PC-9 (cell line): ENCODE measurements at regions not wholly inside any gene's neighbourhood (a gene's known extent, or its start where the extent isn't known, plus 50 kb on each side); places are given as distances from the start of the nearest gene placed in this dataset.

ENCODE experiments used
- BruUV-seq: library from RNA; stranded (reverse); fragments of 400-500 nt; replicated peaks from 2 replicates; lab custom pipeline; 2021; lab: Mats Ljungman, UMichigan
- CTCF ChIA-PET: fragments of 300-600 bp; sonication (Branson Sonifier 250); formaldehyde crosslinking; loops from one replicate; lab custom pipeline; 2022; ENCODE audit warnings: antibody characterized with exemption; lab: Charles Lee
- POLR2A ChIA-PET: fragments of 300-600 bp; sonication (Branson Sonifier 250); formaldehyde crosslinking; loops from one replicate; lab custom pipeline; 2022; ENCODE audit warnings: antibody characterized with exemption; ENCODE audit not compliant: unreplicated experiment; lab: Charles Lee
- DNase-seq, 2 experiments: peaks; one replicate each; pipeline versions ENCODE4 v3.0.0 to v3.0.0-alpha.2; 2015 to 2022; ENCODE audit warnings: mixed read lengths in 1 of 2
- H2AFZ ChIP-seq: fragments of 200-600 bp; sonication (generic); 2 replicates; pipeline ENCODE4 v1.8.1; 2017; ENCODE audit warnings: antibody characterized with exemption
- H3F3A ChIP-seq: fragments of 200-600 bp; sonication (generic); 2 replicates; pipeline ENCODE4 v1.8.1; 2017; ENCODE audit warnings: antibody characterized with exemption, mild to moderate bottlenecking, low read depth; ENCODE audit not compliant: insufficient read depth
- H3K27ac ChIP-seq: fragments of 200-600 bp; sonication (generic); 2 replicates; pipeline ENCODE4 v1.6.1; 2016; ENCODE audit warnings: mixed run types
- H3K27me3 ChIP-seq: fragments of 200-600 bp; sonication (generic); 2 replicates; pipeline ENCODE4 v1.6.1; 2016; ENCODE audit warnings: low read depth, mixed run types; ENCODE audit not compliant: insufficient read depth
- H3K36me3 ChIP-seq: fragments of 200-600 bp; sonication (generic); 2 replicates; pipeline ENCODE4 v1.6.1; 2016; ENCODE audit warnings: low read depth, mixed run types
- H3K4me1 ChIP-seq: fragments of 200-600 bp; sonication (generic); replicated peaks from 2 replicates; pipeline ENCODE4 v1.6.1; 2016; ENCODE audit warnings: mixed run types; ENCODE audit not compliant: insufficient read depth
- H3K4me2 ChIP-seq: fragments of 200-600 bp; sonication (generic); 2 replicates; pipeline ENCODE4 v1.6.1; 2017; ENCODE audit warnings: mixed run types
- H3K4me3 ChIP-seq: fragments of 200-600 bp; sonication (generic); 2 replicates; pipeline ENCODE4 v1.6.1; 2016; ENCODE audit warnings: mixed run types
- H3K79me2 ChIP-seq: fragments of 200-600 bp; sonication (generic); 2 replicates; pipeline ENCODE4 v1.6.1; 2017; ENCODE audit warnings: low read depth, mixed run types
- H3K9me2 ChIP-seq: fragments of 200-600 bp; sonication (generic); 2 replicates; pipeline ENCODE4 v1.8.1; 2017; ENCODE audit warnings: mild to moderate bottlenecking; ENCODE audit not compliant: insufficient read depth
- H3K9me3 ChIP-seq: fragments of 200-600 bp; sonication (generic); 2 replicates; pipeline ENCODE4 v1.8.1; 2016; ENCODE audit warnings: low read depth; ENCODE audit not compliant: insufficient read depth
- H4K20me1 ChIP-seq: fragments of 200-600 bp; sonication (generic); 2 replicates; pipeline ENCODE4 v1.8.1; 2017; ENCODE audit not compliant: insufficient read depth
- EZH2 ChIP-seq: fragments of 200-600 bp; sonication (generic); IDR thresholded peaks from 2 replicates; pipeline ENCODE4 v1.8.0; 2017; ENCODE audit warnings: antibody characterized with exemption, low read depth
- intact Hi-C: fragments of 100-400 bp; cut with micrococcal nuclease; formaldehyde crosslinking; loops from one replicate; pipeline ENCODE4 v1.10.0; 2022; ENCODE audit not compliant: unreplicated experiment
- TF ChIP-seq, protein P1 (sequence below): fragments of 200-600 bp; sonication (generic); conservative IDR thresholded peaks from 2 replicates; pipeline ENCODE4 v1.6.1; 2017; ENCODE audit warnings: mixed run types, antibody characterized with exemption, mild to moderate bottlenecking, moderate library complexity

- intact Hi-C loops: no loop called here
- Histone ChIP-seq H3K9me2 (no peaks in the 10 kb centered on the region; the same call in 1 of the 2 replicates), H4K20me1 (no peaks in the 10 kb centered on the region), H3K4me2 (no peak overlapping the region), H3K9me3 (no peaks in the 10 kb centered on the region; the same call in 1 of the 2 replicates), H3K27me3 (no peaks in the 10 kb centered on the region), H2AFZ (no peak overlapping the region), H3K4me1 (no peaks in the 10 kb centered on the region), H3F3A (no peaks in the 10 kb centered on the region), H3K79me2 (no peaks in the 10 kb centered on the region), H3K27ac (no peak overlapping the region), H3K36me3 (no peaks in the 10 kb centered on the region), H3K4me3 (no peak overlapping the region)
- no peak for DNase-seq
- no TSS peak for BruUV-seq
- ChIA-PET POLR2A (interaction anchor here (0.6 kb wide), 2 partner anchors 301 to 355 kb away, joined by 4 read pairs; no protein-coding TSS in a partner anchor), CTCF (no interaction called here)
- TF ChIP-seq, protein P1, sequence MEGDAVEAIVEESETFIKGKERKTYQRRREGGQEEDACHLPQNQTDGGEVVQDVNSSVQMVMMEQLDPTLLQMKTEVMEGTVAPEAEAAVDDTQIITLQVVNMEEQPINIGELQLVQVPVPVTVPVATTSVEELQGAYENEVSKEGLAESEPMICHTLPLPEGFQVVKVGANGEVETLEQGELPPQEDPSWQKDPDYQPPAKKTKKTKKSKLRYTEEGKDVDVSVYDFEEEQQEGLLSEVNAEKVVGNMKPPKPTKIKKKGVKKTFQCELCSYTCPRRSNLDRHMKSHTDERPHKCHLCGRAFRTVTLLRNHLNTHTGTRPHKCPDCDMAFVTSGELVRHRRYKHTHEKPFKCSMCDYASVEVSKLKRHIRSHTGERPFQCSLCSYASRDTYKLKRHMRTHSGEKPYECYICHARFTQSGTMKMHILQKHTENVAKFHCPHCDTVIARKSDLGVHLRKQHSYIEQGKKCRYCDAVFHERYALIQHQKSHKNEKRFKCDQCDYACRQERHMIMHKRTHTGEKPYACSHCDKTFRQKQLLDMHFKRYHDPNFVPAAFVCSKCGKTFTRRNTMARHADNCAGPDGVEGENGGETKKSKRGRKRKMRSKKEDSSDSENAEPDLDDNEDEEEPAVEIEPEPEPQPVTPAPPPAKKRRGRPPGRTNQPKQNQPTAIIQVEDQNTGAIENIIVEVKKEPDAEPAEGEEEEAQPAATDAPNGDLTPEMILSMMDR: no peak
- no peak for TF ChIP-seq EZH2
Measured at GRCh38 chr5:40331616-40332015, 348.1 kb upstream of the PTGER4 start.

DNA sequence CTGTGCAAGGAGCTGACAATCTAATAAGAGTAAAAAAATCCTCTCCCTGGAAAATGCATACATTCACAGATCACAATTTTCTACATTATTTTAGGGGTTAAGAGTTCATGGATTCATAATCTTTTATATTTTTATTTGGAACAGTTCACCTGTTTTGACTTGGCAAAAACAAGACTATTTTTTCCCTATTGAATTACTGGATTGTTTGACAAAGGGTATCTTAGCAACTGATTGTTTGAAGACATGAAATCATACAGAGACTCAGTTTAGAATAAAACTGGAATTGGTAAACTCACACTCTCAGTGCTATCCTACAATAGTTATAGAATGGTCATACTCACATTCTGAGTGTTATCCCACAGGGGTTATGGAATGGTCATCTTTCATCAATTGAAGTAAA, 358.2 kb upstream of the PTGER4 start:
- no peaks in the 10 kb centered on the region for H3K4me1 ChIP-seq
- H4K20me1 ChIP-seq: no peaks in the 10 kb centered on the region
- H3K4me2 ChIP-seq: no peak overlapping the region
- H3K9me3 ChIP-seq: no peaks in the 10 kb centered on the region
- H3K27me3 ChIP-seq: no peaks in the 10 kb centered on the region
- no peaks in the 10 kb centered on the region for H3F3A ChIP-seq
- no peaks in the 10 kb centered on the region for H3K9me2 ChIP-seq
- no peaks in the 10 kb centered on the region for H3K79me2 ChIP-seq
- ChIA-PET CTCF (no interaction called here), POLR2A (no interaction called here)
- no peak overlapping the region for H2AFZ ChIP-seq
- no TSS peak for BruUV-seq
- no peak overlapping the region for H3K4me3 ChIP-seq
- H3K27ac ChIP-seq: no peak overlapping the region
- H3K36me3 ChIP-seq: no peaks in the 10 kb centered on the region
- intact Hi-C loops: no loop called here
- TF ChIP-seq EZH2: no peak
- TF ChIP-seq, protein P1: no peak
- no peak for DNase-seq

GRCh38 chr5:40318395-40318794, 361.3 kb upstream of the PTGER4 start:
- Histone ChIP-seq H3K4me1 (no peaks in the 10 kb centered on the region), H3K9me2 (no peaks in the 10 kb centered on the region), H3K9me3 (0 out of 2 replicates have a peak, but pooled peaks cover 3% of the 10 kb centered on the region), H3K36me3 (no peaks in the 10 kb centered on the region), H3K4me3 (no peak overlapping the region), H3K4me2 (no peak overlapping the region), H2AFZ (no peak overlapping the region), H3F3A (no peaks in the 10 kb centered on the region), H3K79me2 (no peaks in the 10 kb centered on the region), H3K27me3 (no peaks in the 10 kb centered on the region), H3K27ac (no peak overlapping the region), H4K20me1 (no peaks in the 10 kb centered on the region)
- no peak for TF ChIP-seq EZH2
- TF ChIP-seq, protein P1: no peak
- DNase-seq: no peak
- ChIA-PET POLR2A (no interaction called here), CTCF (no interaction called here)
- intact Hi-C loops: no loop called here
- no TSS peak for BruUV-seq
